Testis (tissue), 2 donors: ENCODE measurements at regions not wholly inside any gene's neighbourhood (a gene's known extent, or its start where the extent isn't known, plus 50 kb on each side); places are given as distances from the start of the nearest gene placed in this dataset.

Source experiments
- DNase-seq: peaks from one replicate; pipeline ENCODE4 v3.0.0-alpha.2; 2019
- H3K27ac ChIP-seq, 2 donors: fragments of 200-600 bp; sonication (generic); one replicate each; pipeline ENCODE4 v1.5.1; 2019
- H3K27me3 ChIP-seq: fragments of 200-600 bp; sonication (generic); one replicate; pipeline ENCODE4 v1.5.1; 2019
- H3K36me3 ChIP-seq: fragments of 200-600 bp; sonication (generic); one replicate; pipeline ENCODE4 v1.5.1; 2017; ENCODE audit warnings: low read depth; ENCODE audit errors: missing control alignments
- H3K4me1 ChIP-seq: fragments of 200-600 bp; sonication (generic); one replicate; pipeline ENCODE4 v1.5.1; 2019
- H3K4me3 ChIP-seq, 2 donors: fragments of 200-600 bp; sonication (generic); one replicate each; pipeline ENCODE4 v1.5.1; 2017 to 2019
- H3K9me3 ChIP-seq: fragments of 200-600 bp; sonication (generic); one replicate; pipeline ENCODE4 v1.5.1; 2017
- CTCF ChIP-seq, 3 experiments: fragments of 450-650 bp in 2 of 3; fragments of 200-600 bp in 1 of 3; sonication (generic) in 1 of 3; IDR thresholded peaks; one replicate each; pipeline ENCODE4 v1.5.1; 2016 to 2019; ENCODE audit warnings: antibody characterized with exemption in 3 of 3, mild to moderate bottlenecking in 2 of 3, moderate library complexity in 1 of 3
- POLR2A ChIP-seq: fragments of 450-650 bp; IDR thresholded peaks from one replicate; pipeline ENCODE4 v1.6.1; 2017; ENCODE audit warnings: antibody characterized with exemption, mild to moderate bottlenecking, moderate library complexity
- WGBS, 2 donors: methylation state at CpG; one replicate each; pipeline ENCODE4 v1.1.5; 2018; 5-methylcytosine and 5-hydroxymethylcytosine counted together
- intact Hi-C: fragments of 100-400 bp; cut with DNase I; formaldehyde crosslinking; loops from one replicate; pipeline ENCODE4 v1.15.1; 2023; ENCODE audit warnings: low total_unique reads

GRCh38 chr3:88231207-88231606 lies 81.4 kb downstream of the C3orf38 start:
- intact Hi-C loops = no loop called here
- WGBS, 2 donors = 93 to 98% methylated on average over 4 of the region's 4 CpGs
- Histone ChIP-seq H3K9me3 (no peaks in the 10 kb centered on the region), H3K4me3 (no peak overlapping the region), H3K36me3 (no peaks in the 10 kb centered on the region), H3K4me1 (no peaks in the 10 kb centered on the region), H3K27me3 (no peaks in the 10 kb centered on the region), H3K27ac (no peak overlapping the region)
- TF ChIP-seq CTCF (IDR thresholded peaks at IDR 0.05) (no peak), POLR2A (no peak)
- DNase-seq = no peak

GRCh38 chr3:88231632-88232031 lies 81.9 kb downstream of the C3orf38 start:
- DNase-seq = no peak
- H3K4me3 ChIP-seq = no peak overlapping the region
- intact Hi-C loops = no loop called here
- H3K27me3 ChIP-seq = no peaks in the 10 kb centered on the region
- no peaks in the 10 kb centered on the region for H3K36me3 ChIP-seq
- TF ChIP-seq CTCF (IDR thresholded peaks at IDR 0.05) (no peak), POLR2A (no peak)
- H3K4me1 ChIP-seq = no peaks in the 10 kb centered on the region
- 86 to 88% methylated on average over 1 of the region's 1 CpG for WGBS, 2 donors
- H3K27ac ChIP-seq = no peak overlapping the region
- H3K9me3 ChIP-seq = no peaks in the 10 kb centered on the region

GRCh38 chr3:88235102-88235501 lies 85.3 kb downstream of the C3orf38 start:
- intact Hi-C loops = no loop called here
- TF ChIP-seq POLR2A = no peak
- no peak for TF ChIP-seq CTCF (IDR thresholded peaks at IDR 0.05)
- WGBS, 2 donors = 0 to 34% methylated on average over 1 of the region's 1 CpG
- H3K4me3 ChIP-seq = no peak overlapping the region
- no peak overlapping the region for H3K27ac ChIP-seq
- no peaks in the 10 kb centered on the region for H3K27me3 ChIP-seq
- no peaks in the 10 kb centered on the region for H3K4me1 ChIP-seq
- DNase-seq = no peak
- no peaks in the 10 kb centered on the region for H3K36me3 ChIP-seq
- no peaks in the 10 kb centered on the region for H3K9me3 ChIP-seq

- TF ChIP-seq CTCF (IDR thresholded peaks at IDR 0.05) = no peak
- no peak for TF ChIP-seq POLR2A
- intact Hi-C loops = no loop called here
- no peaks in the 10 kb centered on the region for H3K4me1 ChIP-seq
- H3K36me3 ChIP-seq = no peaks in the 10 kb centered on the region
- WGBS, 2 donors = 87 to 91% methylated on average over 4 of the region's 4 CpGs
- H3K9me3 ChIP-seq = no peaks in the 10 kb centered on the region
- no peak overlapping the region for H3K27ac ChIP-seq
- H3K27me3 ChIP-seq = no peaks in the 10 kb centered on the region
- DNase-seq = no peak
- no peak overlapping the region for H3K4me3 ChIP-seq
These were observed 90.1 kb downstream of the C3orf38 start for GRCh38 chr3:88239870-88240269.

- Histone ChIP-seq H3K4me3 (no peak overlapping the region), H3K27me3 (no peaks in the 10 kb centered on the region), H3K9me3 (no peaks in the 10 kb centered on the region), H3K36me3 (no peaks in the 10 kb centered on the region), H3K4me1 (no peaks in the 10 kb centered on the region), H3K27ac (no peak overlapping the region)
- no peak for DNase-seq
- no peak for TF ChIP-seq CTCF (IDR thresholded peaks at IDR 0.05)
- no peak for TF ChIP-seq POLR2A
- intact Hi-C loops = no loop called here
These were observed 98.9 kb downstream of the C3orf38 start for GRCh38 chr3:88248658-88249057.
